ENCODE measurements at regions not wholly inside any gene's neighbourhood (a gene's known extent, or its start where the extent isn't known, plus 50 kb on each side); places are given as distances from the start of the nearest gene placed in this dataset.

DNA sequence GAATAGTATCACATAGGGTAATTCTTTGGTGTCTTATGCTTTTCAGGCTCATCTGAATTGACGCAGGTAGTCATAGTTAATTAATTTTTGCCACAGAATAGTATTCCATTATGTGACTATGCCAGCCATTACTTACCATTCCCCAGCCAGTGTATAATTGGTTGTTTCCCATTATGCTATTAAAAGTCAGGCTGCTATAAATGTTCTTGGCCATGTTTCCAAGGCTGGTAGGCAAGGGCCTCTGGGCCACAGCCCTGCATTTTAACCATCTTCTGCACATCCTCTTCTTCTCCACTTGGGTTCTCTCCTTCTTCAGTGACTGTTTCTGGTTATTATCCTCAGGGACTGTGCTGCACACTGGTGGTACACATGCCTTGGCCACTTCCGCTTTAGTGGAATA is 190.9 kb downstream of the ADAMTS15 start:
- Histone ChIP-seq H3K4me2 (ENCODE audit: insufficient read depth, low read length) (no peak overlapping the region), H3K27ac (ENCODE audit: low read length) (no peak overlapping the region)
- TF ChIP-seq, protein P1, sequence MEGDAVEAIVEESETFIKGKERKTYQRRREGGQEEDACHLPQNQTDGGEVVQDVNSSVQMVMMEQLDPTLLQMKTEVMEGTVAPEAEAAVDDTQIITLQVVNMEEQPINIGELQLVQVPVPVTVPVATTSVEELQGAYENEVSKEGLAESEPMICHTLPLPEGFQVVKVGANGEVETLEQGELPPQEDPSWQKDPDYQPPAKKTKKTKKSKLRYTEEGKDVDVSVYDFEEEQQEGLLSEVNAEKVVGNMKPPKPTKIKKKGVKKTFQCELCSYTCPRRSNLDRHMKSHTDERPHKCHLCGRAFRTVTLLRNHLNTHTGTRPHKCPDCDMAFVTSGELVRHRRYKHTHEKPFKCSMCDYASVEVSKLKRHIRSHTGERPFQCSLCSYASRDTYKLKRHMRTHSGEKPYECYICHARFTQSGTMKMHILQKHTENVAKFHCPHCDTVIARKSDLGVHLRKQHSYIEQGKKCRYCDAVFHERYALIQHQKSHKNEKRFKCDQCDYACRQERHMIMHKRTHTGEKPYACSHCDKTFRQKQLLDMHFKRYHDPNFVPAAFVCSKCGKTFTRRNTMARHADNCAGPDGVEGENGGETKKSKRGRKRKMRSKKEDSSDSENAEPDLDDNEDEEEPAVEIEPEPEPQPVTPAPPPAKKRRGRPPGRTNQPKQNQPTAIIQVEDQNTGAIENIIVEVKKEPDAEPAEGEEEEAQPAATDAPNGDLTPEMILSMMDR (IDR thresholded peaks at IDR 0.05; ENCODE audit: borderline replicate concordance, extremely low read depth, low read length, poor library complexity, severe bottlenecking) = no peak
- TF ChIP-seq EZH2 (IDR thresholded peaks at IDR 0.05; ENCODE audit: borderline replicate concordance, low read depth, low read length, severe bottlenecking) = no peak

DNA sequence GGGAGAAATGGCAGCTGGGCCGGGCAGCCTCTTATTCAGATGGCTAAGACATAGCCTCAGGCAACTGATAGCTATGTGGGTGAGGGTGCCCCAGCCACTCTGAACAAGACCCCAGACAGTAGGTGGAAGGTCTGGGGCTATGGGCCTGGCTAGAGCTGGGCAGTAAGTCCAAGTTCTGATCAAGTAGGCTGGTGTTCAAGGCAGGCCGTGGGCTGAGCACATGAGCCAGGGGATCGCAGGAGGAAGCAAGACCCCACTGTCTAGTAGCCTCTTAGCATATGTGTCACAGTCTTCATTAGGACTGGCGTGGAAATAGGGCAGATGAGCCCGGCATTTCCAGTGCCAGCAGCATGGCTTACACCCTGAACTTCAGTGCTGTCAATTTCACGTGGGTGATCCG is 192.1 kb downstream of the ADAMTS15 start:
- Histone ChIP-seq H3K79me2 (ENCODE audit: insufficient read depth, low read length) (no peaks in the 10 kb centered on the region), H3K27ac (ENCODE audit: low read length) (no peak overlapping the region), H3K9ac (ENCODE audit: low read depth, low read length) (no peak overlapping the region), H3K36me3 (ENCODE audit: insufficient read depth, low read length) (no peaks in the 10 kb centered on the region), H3K27me3 (ENCODE audit: insufficient read depth, low read length, poor library complexity) (peaks cover 6% of the 10 kb centered on the region), H3K4me3 (ENCODE audit: low read depth in 1 of 2, low read length in 2 of 2) (no peak overlapping the region), H4K20me1 (ENCODE audit: insufficient read depth, low read length) (no peaks in the 10 kb centered on the region), H3K4me1 (ENCODE audit: insufficient read depth, low read length) (no peaks in the 10 kb centered on the region), H3K4me2 (ENCODE audit: insufficient read depth, low read length) (no peak overlapping the region), H2AFZ (ENCODE audit: low read depth, low read length) (no peak overlapping the region), H3K9me3 (ENCODE audit: insufficient read depth, low read length, severe bottlenecking) (no peaks in the 10 kb centered on the region)
- ATAC-seq (ENCODE audit: insufficient read depth, low read depth) (no peak), DNase-seq (no peak)
- TF ChIP-seq EZH2 (IDR thresholded peaks at IDR 0.05; ENCODE audit: borderline replicate concordance, low read depth, low read length, severe bottlenecking) = no peak
- TF ChIP-seq, protein P1 (IDR thresholded peaks at IDR 0.05; ENCODE audit: borderline replicate concordance, extremely low read depth, low read length, poor library complexity, severe bottlenecking) = no peak

More for the DNA sequence above, 190.9 kb downstream of the ADAMTS15 start:
- no peaks in the 10 kb centered on the region for H3K9me3 ChIP-seq (ENCODE audit: insufficient read depth, low read length, severe bottlenecking)
- H4K20me1 ChIP-seq (ENCODE audit: insufficient read depth, low read length) = no peaks in the 10 kb centered on the region
- H2AFZ ChIP-seq (ENCODE audit: low read depth, low read length) = no peak overlapping the region
- no peaks in the 10 kb centered on the region for H3K36me3 ChIP-seq (ENCODE audit: insufficient read depth, low read length)
- H3K27me3 ChIP-seq (ENCODE audit: insufficient read depth, low read length, poor library complexity) = peaks cover 6% of the 10 kb centered on the region
- no peaks in the 10 kb centered on the region for H3K79me2 ChIP-seq (ENCODE audit: insufficient read depth, low read length)
- no peak overlapping the region for H3K4me3 ChIP-seq (ENCODE audit: low read depth in 1 of 2, low read length in 2 of 2)
- no peak for ATAC-seq (ENCODE audit: insufficient read depth, low read depth)
- H3K9ac ChIP-seq (ENCODE audit: low read depth, low read length) = no peak overlapping the region
- no peak for DNase-seq
- no peaks in the 10 kb centered on the region for H3K4me1 ChIP-seq (ENCODE audit: insufficient read depth, low read length)

DNA sequence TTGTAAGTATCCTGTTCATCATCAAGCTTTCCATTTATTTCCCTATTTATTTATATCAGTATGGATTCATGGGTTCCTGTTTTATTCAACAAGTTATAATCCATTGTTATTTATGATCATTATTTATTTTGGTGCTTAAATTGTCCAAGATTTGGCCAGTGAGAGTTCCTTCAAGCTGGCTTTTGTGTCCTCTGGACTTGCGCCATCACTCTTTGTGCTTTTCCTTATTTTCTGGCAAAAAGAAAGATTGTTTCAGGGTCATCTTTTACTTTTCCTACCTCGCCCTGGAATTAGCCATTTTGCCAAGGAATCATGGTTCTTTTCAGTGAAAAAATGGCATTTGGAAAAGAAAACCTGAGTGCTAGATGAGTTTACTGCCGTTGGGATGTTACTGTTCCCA is 193.4 kb downstream of the ADAMTS15 start:
- TF ChIP-seq, protein P1 (IDR thresholded peaks at IDR 0.05; ENCODE audit: borderline replicate concordance, extremely low read depth, low read length, poor library complexity, severe bottlenecking) = no peak
- no peak for TF ChIP-seq EZH2 (IDR thresholded peaks at IDR 0.05; ENCODE audit: borderline replicate concordance, low read depth, low read length, severe bottlenecking)
- Histone ChIP-seq H3K79me2 (ENCODE audit: insufficient read depth, low read length) (no peaks in the 10 kb centered on the region), H3K4me1 (ENCODE audit: insufficient read depth, low read length) (no peaks in the 10 kb centered on the region), H4K20me1 (ENCODE audit: insufficient read depth, low read length) (no peaks in the 10 kb centered on the region), H3K27ac (ENCODE audit: low read length) (no peak overlapping the region), H3K27me3 (ENCODE audit: insufficient read depth, low read length, poor library complexity) (peaks cover 6% of the 10 kb centered on the region), H3K36me3 (ENCODE audit: insufficient read depth, low read length) (no peaks in the 10 kb centered on the region), H3K4me3 (ENCODE audit: low read depth in 1 of 2, low read length in 2 of 2) (no peak overlapping the region), H3K4me2 (ENCODE audit: insufficient read depth, low read length) (no peak overlapping the region), H3K9me3 (ENCODE audit: insufficient read depth, low read length, severe bottlenecking) (no peaks in the 10 kb centered on the region), H3K9ac (ENCODE audit: low read depth, low read length) (no peak overlapping the region), H2AFZ (ENCODE audit: low read depth, low read length) (no peak overlapping the region)
- no peak for ATAC-seq (ENCODE audit: insufficient read depth, low read depth)
- no peak for DNase-seq

DNA sequence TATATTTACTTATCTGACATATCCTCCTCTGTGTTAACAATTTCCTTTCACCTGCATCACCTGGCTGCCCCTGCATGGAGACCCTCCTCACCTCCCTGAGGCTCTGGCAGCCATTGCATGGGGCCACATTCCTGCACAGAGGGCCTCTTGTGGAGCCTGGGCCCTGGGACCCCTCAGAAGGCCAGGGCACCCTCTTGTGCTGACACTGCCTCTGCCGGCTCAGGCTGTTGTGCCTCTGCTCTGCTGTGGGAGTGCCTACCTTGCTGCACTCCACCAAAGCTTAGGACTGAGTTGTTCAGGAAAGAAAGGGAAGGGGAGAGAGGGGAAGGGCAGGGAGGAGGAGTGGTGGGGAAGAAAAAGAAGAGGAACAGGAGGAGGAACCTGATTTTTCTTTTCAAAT is 194.5 kb downstream of the ADAMTS15 start:
- DNase-seq = no peak
- ATAC-seq (ENCODE audit: insufficient read depth, low read depth) = no peak
- Histone ChIP-seq H3K27me3 (ENCODE audit: insufficient read depth, low read length, poor library complexity) (peaks cover 6% of the 10 kb centered on the region), H3K9ac (ENCODE audit: low read depth, low read length) (no peak overlapping the region), H3K4me2 (ENCODE audit: insufficient read depth, low read length) (no peak overlapping the region), H3K27ac (ENCODE audit: low read length) (no peak overlapping the region), H4K20me1 (ENCODE audit: insufficient read depth, low read length) (no peaks in the 10 kb centered on the region), H3K4me3 (ENCODE audit: low read depth in 1 of 2, low read length in 2 of 2) (no peak overlapping the region), H3K36me3 (ENCODE audit: insufficient read depth, low read length) (no peaks in the 10 kb centered on the region), H3K9me3 (ENCODE audit: insufficient read depth, low read length, severe bottlenecking) (no peaks in the 10 kb centered on the region), H3K4me1 (ENCODE audit: insufficient read depth, low read length) (no peaks in the 10 kb centered on the region), H2AFZ (ENCODE audit: low read depth, low read length) (no peak overlapping the region), H3K79me2 (ENCODE audit: insufficient read depth, low read length) (no peaks in the 10 kb centered on the region)
- TF ChIP-seq, protein P1 (IDR thresholded peaks at IDR 0.05; ENCODE audit: borderline replicate concordance, extremely low read depth, low read length, poor library complexity, severe bottlenecking) = no peak
- no peak for TF ChIP-seq EZH2 (IDR thresholded peaks at IDR 0.05; ENCODE audit: borderline replicate concordance, low read depth, low read length, severe bottlenecking)
